GM13976 (cell line): ENCODE measurements at regions not wholly inside any gene's neighbourhood (a gene's known extent, or its start where the extent isn't known, plus 50 kb on each side); places are given as distances from the start of the nearest gene placed in this dataset.
"Not testable (repeated sequence)": the region's sequence is repeated elsewhere in the genome, so short reads cannot be mapped to it uniquely, and the experiment has no call there.

Experiments
- DNase-seq: peaks from one replicate; pipeline ENCODE4 v3.0.0; 2012; ENCODE audit warnings: low spot score
- CTCF ChIP-seq: IDR thresholded peaks from 2 replicates; pipeline ENCODE4 v1.5.1; 2012; ENCODE audit warnings: borderline replicate concordance, mild to moderate bottlenecking; ENCODE audit not compliant: insufficient read depth; ENCODE audit errors: extremely low read depth, missing control alignments, control extremely low read depth
- in situ Hi-C: fragments of 300-500 bp; cut with MboI; formaldehyde crosslinking; loops from one replicate; pipeline ENCODE4 v1.12.0; 2022; ENCODE audit warnings: low sequenced_read_pairs, mixed read lengths, inconsistent platforms; ENCODE audit not compliant: unreplicated experiment

- no peak for TF ChIP-seq CTCF
- no peak for DNase-seq
- in situ Hi-C loops: no loop called here
These were observed 83.2 kb upstream of the ZNF462 start for GRCh38 chr9:106779796-106780195.

GRCh38 chr9:106783121-106783520, 79.8 kb upstream of the ZNF462 start:
- in situ Hi-C loops: no loop called here
- DNase-seq: no peak
- TF ChIP-seq CTCF: no peak

- TF ChIP-seq CTCF: no peak
- no peak for DNase-seq
- in situ Hi-C loops: no loop called here
These were observed 78.9 kb upstream of the ZNF462 start for GRCh38 chr9:106784076-106784475.

GRCh38 chr9:106785200-106785599, 77.8 kb upstream of the ZNF462 start:
- in situ Hi-C loops: no loop called here
- TF ChIP-seq CTCF: no peak
- DNase-seq: no peak

GRCh38 chr9:106788021-106788420, 74.9 kb upstream of the ZNF462 start:
- DNase-seq, in situ Hi-C loops: not testable (repeated sequence)

- no peak for TF ChIP-seq CTCF
- DNase-seq: no peak
- in situ Hi-C loops: no loop called here
These were observed 67.9 kb upstream of the ZNF462 start for GRCh38 chr9:106795031-106795430.

GRCh38 chr9:106796771-106797170, 66.2 kb upstream of the ZNF462 start:
- TF ChIP-seq CTCF: no peak
- in situ Hi-C loops: no loop called here
- DNase-seq: no peak
